ENCODE measurements at regions not wholly inside any gene's neighbourhood (a gene's known extent, or its start where the extent isn't known, plus 50 kb on each side); places are given as distances from the start of the nearest gene placed in this dataset.

GRCh38 chr4:4613641-4614286 lies 71.9 kb upstream of the STX18 start:
- TF ChIP-seq CTCF (IDR thresholded peaks at IDR 0.05; ENCODE audit: extremely low read depth in 1 of 2, insufficient read depth in 1 of 2, low read depth in 1 of 2, low read length in 2 of 2) (no peak), MYC (IDR thresholded peaks at IDR 0.05; ENCODE audit: low read depth, low read length) (no peak), MAX (IDR thresholded peaks at IDR 0.05; ENCODE audit: insufficient read depth, insufficient read length) (no peak), POLR2AphosphoS5 (IDR thresholded peaks at IDR 0.05; ENCODE audit: insufficient read depth, low read depth, low read length) (no peak), FOS (IDR thresholded peaks at IDR 0.05; ENCODE audit: borderline replicate concordance, insufficient read depth, low read length) (no peak), JUN (IDR thresholded peaks at IDR 0.05; ENCODE audit: borderline replicate concordance, insufficient read depth, insufficient read length, low read depth) (no peak), GATA2 (IDR thresholded peaks at IDR 0.05; ENCODE audit: insufficient read depth, insufficient read length, low read depth, low read length) (no peak), EZH2 (IDR thresholded peaks at IDR 0.05; ENCODE audit: borderline replicate concordance, low read depth, low read length, severe bottlenecking) (no peak), POLR2A (IDR thresholded peaks at IDR 0.05; ENCODE audit: low read depth, low read length) (no peak)
- Histone ChIP-seq H3K4me1 (ENCODE audit: control insufficient read depth, extremely low read depth, insufficient read depth, low read length) (no peaks in the 10 kb centered on the region), H3K9ac (replicated peaks; ENCODE audit: extremely low read depth, insufficient read depth, low read length) (no peak overlapping the region), H4K20me1 (replicated peaks; ENCODE audit: control insufficient read depth, extremely low read depth, insufficient read depth, low read length) (no peaks in the 10 kb centered on the region), H3K27ac (ENCODE audit: insufficient read depth, low read depth, low read length) (no peak overlapping the region), H3K4me2 (ENCODE audit: insufficient read depth, low read length) (no peak overlapping the region), H3K9me3 (replicated peaks; ENCODE audit: control insufficient read depth, insufficient read depth, low read length) (no peaks in the 10 kb centered on the region), H3K9me1 (replicated peaks; ENCODE audit: control insufficient read depth, extremely low read depth, insufficient read depth, low read length) (no peaks in the 10 kb centered on the region), H3K79me2 (ENCODE audit: control insufficient read depth, insufficient read depth, low read length) (no peaks in the 10 kb centered on the region), H2AFZ (ENCODE audit: low read depth, low read length) (no peak overlapping the region), H3K36me3 (ENCODE audit: control insufficient read depth in 2 of 2, extremely low read depth in 1 of 2, insufficient read depth in 2 of 2, low read length in 2 of 2) (no peaks in the 10 kb centered on the region), H3K27me3 (ENCODE audit: control insufficient read depth in 2 of 2, insufficient read depth in 2 of 2, low read length in 2 of 2) (no peaks in the 10 kb centered on the region), H3K4me3 (replicated peaks in 1 of 3; ENCODE audit: insufficient read depth in 1 of 3, low read depth in 1 of 3, low read length in 3 of 3) (no peak overlapping the region)
- BruUV-seq (replicated peaks), result no TSS peak
- DNase-seq (ENCODE audit: low read depth, low spot score) (no peak), FAIRE-seq (no peak)
- dilution Hi-C loops (cut with MboI; ENCODE audit: extremely low pct_ligation_motif_present, low sequenced_read_pairs) (no loop called here), intact Hi-C loops (cut with micrococcal nuclease) (no loop called here)
- POLR2A ChIA-PET, result no interaction called here
- CTCF ChIA-PET, result interaction anchor here (1.0 kb wide), 1 partner anchor 55 kb away, joined by 3 read pairs; no protein-coding TSS in a partner anchor

Measured in endothelial cell of umbilical vein (primary cell).